ENCODE measurements at regions not wholly inside any gene's neighbourhood (a gene's known extent, or its start where the extent isn't known, plus 50 kb on each side); places are given as distances from the start of the nearest gene placed in this dataset.
"Not testable (repeated sequence)": the region's sequence is repeated elsewhere in the genome, so short reads cannot be mapped to it uniquely, and the experiment has no call there.

- H3K27ac ChIP-seq = no peak overlapping the region
- H3K36me3 ChIP-seq = no peaks in the 10 kb centered on the region
- no peak for DNase-seq (ENCODE audit: low read depth in 1 of 2, low spot score in 2 of 2)
- peaks cover 12% of the 10 kb centered on the region; the same call in 1 of the 2 replicates for H3K9me3 ChIP-seq (replicated peaks)
- H3K27me3 ChIP-seq (replicated peaks) = no peaks in the 10 kb centered on the region
- H3K4me3 ChIP-seq = no peak overlapping the region
- no peaks in the 10 kb centered on the region for H3K4me1 ChIP-seq (replicated peaks)
These were observed 1960.9 kb upstream of the DEFB115 start for GRCh38 chr20:29296256-29297230.

- no peak for DNase-seq (ENCODE audit: low read depth in 1 of 2, low spot score in 2 of 2)
- Histone ChIP-seq H3K4me3 (no peak overlapping the region), H3K36me3 (no peaks in the 10 kb centered on the region), H3K4me1 (replicated peaks) (no peaks in the 10 kb centered on the region), H3K27ac (no peak overlapping the region), H3K9me3 (replicated peaks) (peaks cover 12% of the 10 kb centered on the region; the same call in 1 of the 2 replicates), H3K27me3 (replicated peaks) (no peaks in the 10 kb centered on the region)
These were observed 1959.8 kb upstream of the DEFB115 start for GRCh38 chr20:29297411-29298270.

GRCh38 chr20:29298271-29298590, 1959.2 kb upstream of the DEFB115 start:
- Histone ChIP-seq H3K36me3 (no peaks in the 10 kb centered on the region), H3K9me3 (replicated peaks) (peaks cover 12% of the 10 kb centered on the region; the same call in 1 of the 2 replicates), H3K27ac (no peak overlapping the region), H3K4me3 (no peak overlapping the region), H3K4me1 (replicated peaks) (no peaks in the 10 kb centered on the region), H3K27me3 (replicated peaks) (no peaks in the 10 kb centered on the region)
- DNase-seq (ENCODE audit: low read depth in 1 of 2, low spot score in 2 of 2) = no peak

GRCh38 chr20:29298759-29299613, 1958.5 kb upstream of the DEFB115 start:
- Histone ChIP-seq H3K9me3 (replicated peaks) (peaks cover 12% of the 10 kb centered on the region; the same call in 1 of the 2 replicates), H3K4me3 (no peak overlapping the region), H3K4me1 (replicated peaks) (no peaks in the 10 kb centered on the region), H3K36me3 (no peaks in the 10 kb centered on the region), H3K27ac (no peak overlapping the region), H3K27me3 (replicated peaks) (no peaks in the 10 kb centered on the region)
- no peak for DNase-seq (ENCODE audit: low read depth in 1 of 2, low spot score in 2 of 2)

GRCh38 chr20:29299811-29300578, 1957.5 kb upstream of the DEFB115 start:
- Histone ChIP-seq H3K9me3 (replicated peaks) (peaks cover 12% of the 10 kb centered on the region; the same call in 1 of the 2 replicates), H3K36me3 (no peaks in the 10 kb centered on the region), H3K4me1 (replicated peaks) (no peaks in the 10 kb centered on the region), H3K27ac (no peak overlapping the region), H3K27me3 (replicated peaks) (no peaks in the 10 kb centered on the region), H3K4me3 (no peak overlapping the region)
- no peak for DNase-seq (ENCODE audit: low read depth in 1 of 2, low spot score in 2 of 2)

- DNase-seq (ENCODE audit: low read depth in 1 of 2, low spot score in 2 of 2) = no peak
- peaks cover 12% of the 10 kb centered on the region; the same call in 1 of the 2 replicates for H3K9me3 ChIP-seq (replicated peaks)
These were observed 1956.6 kb upstream of the DEFB115 start for GRCh38 chr20:29300579-29301551.

GRCh38 chr20:29301624-29302259, 1955.7 kb upstream of the DEFB115 start:
- Histone ChIP-seq H3K4me3 (no peak overlapping the region), H3K9me3 (replicated peaks) (peaks cover 12% of the 10 kb centered on the region; the same call in 1 of the 2 replicates), H3K27ac (no peak overlapping the region), H3K27me3 (replicated peaks) (no peaks in the 10 kb centered on the region), H3K4me1 (replicated peaks) (no peaks in the 10 kb centered on the region), H3K36me3 (no peaks in the 10 kb centered on the region)
- DNase-seq (ENCODE audit: low read depth in 1 of 2, low spot score in 2 of 2) = no peak

More at GRCh38 chr20:29300579-29301551, 1956.6 kb upstream of the DEFB115 start:
- Histone ChIP-seq H3K4me1 (replicated peaks) (no peaks in the 10 kb centered on the region), H3K36me3 (no peaks in the 10 kb centered on the region), H3K27ac (no peak overlapping the region), H3K4me3 (no peak overlapping the region), H3K27me3 (replicated peaks) (no peaks in the 10 kb centered on the region)

- H3K9me3 ChIP-seq (replicated peaks) = peaks cover 5% of the 10 kb centered on the region; the same call in 1 of the 2 replicates
- no peaks in the 10 kb centered on the region for H3K36me3 ChIP-seq
- no peaks in the 10 kb centered on the region for H3K4me1 ChIP-seq (replicated peaks)
- no peaks in the 10 kb centered on the region for H3K27me3 ChIP-seq (replicated peaks)
- no peak overlapping the region for H3K4me3 ChIP-seq
- H3K27ac ChIP-seq = no peak overlapping the region
- DNase-seq (ENCODE audit: low read depth in 1 of 2, low spot score in 2 of 2) = no peak
These were observed 1954.4 kb upstream of the DEFB115 start for GRCh38 chr20:29302979-29303644.

- no peak for DNase-seq (ENCODE audit: low read depth in 1 of 2, low spot score in 2 of 2)
- H3K36me3 ChIP-seq = no peaks in the 10 kb centered on the region
- H3K4me1 ChIP-seq (replicated peaks) = no peaks in the 10 kb centered on the region
- H3K4me3 ChIP-seq = no peak overlapping the region
- no peaks in the 10 kb centered on the region for H3K9me3 ChIP-seq (replicated peaks)
- H3K27ac ChIP-seq = no peak overlapping the region
- H3K27me3 ChIP-seq (replicated peaks) = no peaks in the 10 kb centered on the region
These were observed 1950.9 kb upstream of the DEFB115 start for GRCh38 chr20:29306390-29307072.

GRCh38 chr20:29307484-29307883, 1950.0 kb upstream of the DEFB115 start:
- not testable (repeated sequence) for H3K4me3 ChIP-seq; H3K36me3 ChIP-seq; DNase-seq (ENCODE audit: low read depth in 1 of 2, low spot score in 2 of 2); H3K4me1 ChIP-seq (replicated peaks); H3K9me3 ChIP-seq (replicated peaks); H3K27ac ChIP-seq; H3K27me3 ChIP-seq (replicated peaks)

- not testable (repeated sequence) for H3K4me3 ChIP-seq; H3K27me3 ChIP-seq (replicated peaks); H3K27ac ChIP-seq; H3K4me1 ChIP-seq (replicated peaks); H3K36me3 ChIP-seq; DNase-seq (ENCODE audit: low read depth in 1 of 2, low spot score in 2 of 2); H3K9me3 ChIP-seq (replicated peaks)
These were observed 1948.5 kb upstream of the DEFB115 start for GRCh38 chr20:29308956-29309355.

Data from SJSA1 (cell line).